A549 (cell line): ENCODE measurements at regions not wholly inside any gene's neighbourhood (a gene's known extent, or its start where the extent isn't known, plus 50 kb on each side); places are given as distances from the start of the nearest gene placed in this dataset.

Source experiments
- ATAC-seq, 2 experiments: fragments of 200-7000 bp in 1 of 2; fragments of >200 bp in 1 of 2; cut with Nextera tagmentation in 1 of 2; cut with Tn5 transposase in 1 of 2; 3 replicates each; pipeline versions ENCODE4 v1.8.0 to v1.9.1; 2018 to 2020; ENCODE audit warnings: mild to moderate bottlenecking in 1 of 2, moderate library complexity in 1 of 2
- CTCF ChIA-PET: fragments of 300-600 bp; sonication (Branson Sonifier 250); formaldehyde crosslinking; extraction: SDS; loops from one replicate; lab custom pipeline; 2021; ENCODE audit warnings: antibody characterized with exemption, inconsistent platforms; lab: Yijun Ruan, JAX
- POLR2A ChIA-PET: fragments of 350-600 bp; formaldehyde crosslinking; extraction: SDS; loops from one replicate; lab custom pipeline; 2021; ENCODE audit warnings: antibody characterized with exemption, inconsistent platforms; lab: Yijun Ruan, JAX
- DNase-seq, 2 experiments: peaks; one replicate each; pipeline versions ENCODE4 v3.0.0 to v3.0.0-alpha.2; 2011 to 2016; ENCODE audit warnings: low read depth in 1 of 2, low spot score in 1 of 2
- FAIRE-seq: peaks from 2 replicates; lab custom pipeline; 2011; peaks lifted over from hg19 to GRCh38; lab: Jason Lieb, UNC
- H3K27ac ChIP-seq, 2 experiments: fragments of >200 bp; sonication (Bioruptor Twin); formaldehyde crosslinking; 3 replicates each; pipeline ENCODE4 v1.5.1; 2016 to 2017
- H3K4me1 ChIP-seq: fragments of >200 bp; sonication (Bioruptor Twin); formaldehyde crosslinking; 3 replicates; pipeline ENCODE4 v1.6.1; 2016
- H3K4me2 ChIP-seq: fragments of >200 bp; sonication (Bioruptor Twin); formaldehyde crosslinking; 3 replicates; pipeline ENCODE4 v1.6.1; 2016
- H3K4me3 ChIP-seq: fragments of >200 bp; sonication (Bioruptor Twin); formaldehyde crosslinking; 3 replicates; pipeline ENCODE4 v1.5.1; 2016
- H3K9me3 ChIP-seq: fragments of >200 bp; sonication (Bioruptor Twin); formaldehyde crosslinking; 3 replicates; pipeline ENCODE4 v1.6.1; 2016
- BHLHE40 ChIP-seq: IDR thresholded peaks from 2 replicates; pipeline ENCODE4 v1.6.1; 2012; ENCODE audit warnings: low read depth, low read length, inconsistent platforms
- CEBPB ChIP-seq, 2 experiments: fragments of >200 bp in 1 of 2; sonication (Bioruptor Twin) in 1 of 2; formaldehyde crosslinking in 1 of 2; IDR thresholded peaks; 2 replicates each; pipeline ENCODE4 v1.6.1; 2012 to 2016
- CHD4 ChIP-seq: fragments of 200-600 bp; sonication (generic); IDR thresholded peaks from 2 replicates; pipeline ENCODE4 v1.6.1; 2016; ENCODE audit warnings: antibody characterized with exemption, mild to moderate bottlenecking, borderline replicate concordance
- EHF ChIP-seq: fragments of 250-450 bp; sonication (Bioruptor Pico); IDR thresholded peaks from 2 replicates; pipeline ENCODE4 v1.5.0; 2020; ENCODE audit warnings: mild to moderate bottlenecking
- EHMT2 ChIP-seq: fragments of 200-600 bp; sonication (generic); IDR thresholded peaks from 2 replicates; pipeline ENCODE4 v1.6.1; 2016; ENCODE audit warnings: antibody characterized with exemption, low read depth, mild to moderate bottlenecking, moderate library complexity
- ESRRA ChIP-seq: fragments of 150-350 bp; IDR thresholded peaks from 2 replicates; pipeline ENCODE4 v1.6.1; 2014; ENCODE audit warnings: mild to moderate bottlenecking, low read length, borderline replicate concordance
- FOSL2 ChIP-seq, 2 experiments: fragments of 450-650 bp in 1 of 2; fragments of >200 bp in 1 of 2; sonication (Bioruptor Twin) in 1 of 2; formaldehyde crosslinking; IDR thresholded peaks; 2 replicates each; pipeline versions ENCODE4 v1.5.0 to v1.6.1; 2016 to 2020; ENCODE audit warnings: mild to moderate bottlenecking in 1 of 2, moderate library complexity in 1 of 2
- FOXS1 ChIP-seq: fragments of 250-450 bp; sonication (Bioruptor Pico); IDR thresholded peaks from 2 replicates; pipeline ENCODE4 v1.5.0; 2020; ENCODE audit warnings: mild to moderate bottlenecking, moderate library complexity
- HDAC2 ChIP-seq: fragments of 200-600 bp; sonication (generic); IDR thresholded peaks from 2 replicates; pipeline ENCODE4 v1.6.1; 2016
- HOXA7 ChIP-seq: fragments of 250-450 bp; sonication (Bioruptor Pico); IDR thresholded peaks from 2 replicates; pipeline ENCODE4 v1.5.0; 2020; ENCODE audit warnings: mild to moderate bottlenecking, moderate library complexity
- HOXB5 ChIP-seq: fragments of 250-450 bp; sonication (Bioruptor Pico); IDR thresholded peaks from 2 replicates; pipeline ENCODE4 v1.5.0; 2020; ENCODE audit warnings: mild to moderate bottlenecking, moderate library complexity
- KDM1A ChIP-seq: fragments of 200-600 bp; sonication (generic); IDR thresholded peaks from 2 replicates; pipeline ENCODE4 v1.6.1; 2016; ENCODE audit warnings: low read depth, mild to moderate bottlenecking
- MYC ChIP-seq: IDR thresholded peaks from 2 replicates; pipeline ENCODE4 v1.6.1; 2012; ENCODE audit warnings: mild to moderate bottlenecking, inconsistent platforms, low read length, improper control_type of control experiment, borderline replicate concordance
- NR3C1 ChIP-seq: fragments of >200 bp; sonication (Bioruptor Twin); formaldehyde crosslinking; IDR thresholded peaks from 3 replicates; pipeline ENCODE4 v1.6.1; 2017
- PHF8 ChIP-seq: fragments of 200-600 bp; sonication (generic); IDR thresholded peaks from 2 replicates; pipeline ENCODE4 v1.6.1; 2016; ENCODE audit warnings: low read depth, mild to moderate bottlenecking, antibody characterized with exemption, moderate library complexity, borderline replicate concordance
- POLR2A ChIP-seq: IDR thresholded peaks from 2 replicates; pipeline ENCODE4 v1.6.1; 2012; ENCODE audit warnings: mild to moderate bottlenecking, low read length
- POLR2AphosphoS2 ChIP-seq: conservative IDR thresholded peaks from 2 replicates; pipeline ENCODE4 v1.6.1; 2012; ENCODE audit warnings: low read length, improper control_type of control experiment, inconsistent platforms
- RNF2 ChIP-seq: fragments of 200-600 bp; sonication (generic); IDR thresholded peaks from 2 replicates; pipeline ENCODE4 v1.6.1; 2016; ENCODE audit warnings: low read depth, mild to moderate bottlenecking, antibody characterized with exemption, moderate library complexity, borderline replicate concordance
- SREBF2 ChIP-seq: fragments of 450-650 bp; IDR thresholded peaks from 2 replicates; pipeline ENCODE4 v1.6.1; 2014; ENCODE audit warnings: mild to moderate bottlenecking, moderate library complexity
- TFCP2L1 ChIP-seq: fragments of 250-450 bp; sonication (Bioruptor Pico); IDR thresholded peaks from 2 replicates; pipeline ENCODE4 v1.5.0; 2021; ENCODE audit warnings: mild to moderate bottlenecking
- TP53 ChIP-seq: fragments of 250-450 bp; sonication (Bioruptor Pico); IDR thresholded peaks from 2 replicates; pipeline ENCODE4 v1.5.0; 2021; ENCODE audit warnings: mild to moderate bottlenecking, moderate library complexity
- ZC3H11A ChIP-seq: fragments of 450-650 bp; IDR thresholded peaks from 2 replicates; pipeline ENCODE4 v1.6.1; 2014; ENCODE audit warnings: antibody characterized with exemption, mild to moderate bottlenecking
- ZFP36 ChIP-seq: fragments of 450-650 bp; IDR thresholded peaks from 2 replicates; pipeline ENCODE4 v1.6.1; 2014; ENCODE audit warnings: borderline replicate concordance; ENCODE audit not compliant: partially characterized antibody
- WGBS: methylation state at CpG from one replicate; pipeline ENCODE4 v1.1.6; 2017; ENCODE audit errors: missing lambda C conversion rate; 5-methylcytosine and 5-hydroxymethylcytosine counted together
- TF ChIP-seq, protein P1 (sequence below): fragments of 250-450 bp; sonication (Bioruptor Pico); IDR thresholded peaks from 2 replicates; pipeline ENCODE4 v1.5.0; 2021; ENCODE audit warnings: mild to moderate bottlenecking, moderate library complexity, borderline replicate concordance
- TF ChIP-seq, protein P2 (sequence below): IDR thresholded peaks from 2 replicates; pipeline ENCODE4 v1.6.1; 2012
- TF ChIP-seq, protein P3 (sequence below): fragments of 150-350 bp; IDR thresholded peaks from 2 replicates; pipeline ENCODE4 v1.6.1; 2014; ENCODE audit warnings: low read depth, mild to moderate bottlenecking, low read length

DNA sequence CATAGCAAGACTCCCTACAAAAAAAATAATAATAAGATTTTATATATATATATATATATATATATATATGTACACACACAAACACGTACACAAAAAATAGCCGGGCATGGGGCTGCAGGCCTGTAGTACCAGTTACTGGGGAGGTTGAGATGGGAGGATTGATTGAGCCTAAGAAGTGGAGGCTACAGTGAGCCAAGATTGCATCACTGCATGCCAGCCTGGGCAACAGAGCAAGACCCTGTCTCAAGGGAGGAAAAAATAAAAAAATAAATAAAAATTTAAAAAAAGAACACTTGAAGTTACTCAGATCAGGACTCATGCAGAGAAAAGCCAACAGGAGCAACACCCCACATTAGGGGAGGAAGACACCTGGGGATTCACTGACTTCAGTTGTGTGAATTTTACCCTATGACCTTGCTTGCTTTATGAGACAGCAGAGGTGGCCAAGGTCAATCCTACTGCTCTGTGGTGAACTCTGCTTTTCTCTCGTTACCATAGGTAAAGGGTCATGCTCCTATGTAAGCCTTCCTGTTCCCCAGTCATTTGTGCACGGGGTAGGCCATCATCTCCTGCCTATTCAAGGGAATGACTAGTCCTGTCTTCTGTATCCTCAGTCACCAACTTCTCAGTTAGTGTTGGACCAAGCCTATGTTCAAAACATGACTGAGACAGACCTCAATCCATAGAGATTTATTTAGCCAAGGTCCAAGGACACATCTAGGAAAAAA is 1119.8 kb upstream of the TMEM132C start:
- H3K4me2 ChIP-seq = peak overlapping the region; percentile 82
- peak overlapping the region; percentile 53; the same call in 2 of the 3 replicates for H3K4me3 ChIP-seq
- CTCF ChIA-PET = no interaction called here
- POLR2A ChIA-PET = interaction anchor here (1.4 kb wide), 1 partner anchor 21 kb away, joined by 5 read pairs; no protein-coding TSS in a partner anchor
- FAIRE-seq (no peak), ATAC-seq (no peak), DNase-seq (no peak)
- H3K9me3 ChIP-seq = peaks cover 13% of the 10 kb centered on the region; the same call in 2 of the 3 replicates
- TF ChIP-seq, protein P1, sequence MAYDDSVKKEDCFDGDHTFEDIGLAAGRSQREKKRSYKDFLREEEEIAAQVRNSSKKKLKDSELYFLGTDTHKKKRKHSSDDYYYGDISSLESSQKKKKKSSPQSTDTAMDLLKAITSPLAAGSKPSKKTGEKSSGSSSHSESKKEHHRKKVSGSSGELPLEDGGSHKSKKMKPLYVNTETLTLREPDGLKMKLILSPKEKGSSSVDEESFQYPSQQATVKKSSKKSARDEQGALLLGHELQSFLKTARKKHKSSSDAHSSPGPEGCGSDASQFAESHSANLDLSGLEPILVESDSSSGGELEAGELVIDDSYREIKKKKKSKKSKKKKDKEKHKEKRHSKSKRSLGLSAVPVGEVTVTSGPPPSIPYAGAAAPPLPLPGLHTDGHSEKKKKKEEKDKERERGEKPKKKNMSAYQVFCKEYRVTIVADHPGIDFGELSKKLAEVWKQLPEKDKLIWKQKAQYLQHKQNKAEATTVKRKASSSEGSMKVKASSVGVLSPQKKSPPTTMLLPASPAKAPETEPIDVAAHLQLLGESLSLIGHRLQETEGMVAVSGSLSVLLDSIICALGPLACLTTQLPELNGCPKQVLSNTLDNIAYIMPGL (CRISPR knock-in tag) = no peak
- TF ChIP-seq MYC = no peak
- peak overlapping the region in 1 of 2 experiments; percentile 80; a peak in 2 of 6 replicates for H3K27ac ChIP-seq
- WGBS = 86% methylated on average over 4 of the region's 4 CpGs
- no peaks in the 10 kb centered on the region for H3K4me1 ChIP-seq

DNA sequence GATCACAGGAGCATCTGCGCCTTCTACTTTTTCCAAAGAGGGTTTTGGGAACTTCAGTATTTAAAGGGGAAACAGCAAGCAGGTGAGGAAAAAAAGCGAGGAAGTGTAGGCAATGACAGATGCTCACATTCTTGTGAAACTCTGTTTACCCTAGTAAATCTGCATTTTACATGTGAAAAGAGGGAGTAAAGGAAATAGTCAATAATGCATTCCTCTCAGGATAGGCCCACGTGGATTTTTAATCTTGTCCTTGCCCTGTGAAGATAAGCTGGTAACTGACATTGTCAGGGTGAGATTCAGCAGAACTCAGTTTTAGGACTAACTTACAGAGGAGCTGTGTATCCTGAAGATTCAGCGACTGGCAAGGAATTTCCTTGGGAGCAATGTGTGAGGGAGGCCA is 1119.2 kb upstream of the TMEM132C start:
- TF ChIP-seq ESRRA (no peak), FOXS1 (CRISPR knock-in tag) (no peak), ZC3H11A (no peak), ZFP36 (no peak), HDAC2 (no peak), CEBPB (IDR thresholded peaks at IDR 0.05) (no peak), PHF8 (no peak), CHD4 (no peak), TFCP2L1 (CRISPR knock-in tag) (no peak)
- TF ChIP-seq, protein P2, sequence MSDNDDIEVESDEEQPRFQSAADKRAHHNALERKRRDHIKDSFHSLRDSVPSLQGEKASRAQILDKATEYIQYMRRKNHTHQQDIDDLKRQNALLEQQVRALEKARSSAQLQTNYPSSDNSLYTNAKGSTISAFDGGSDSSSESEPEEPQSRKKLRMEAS = no peak
- Histone ChIP-seq H3K27ac (no peak overlapping the region), H3K4me2 (no peak overlapping the region), H3K4me1 (no peaks in the 10 kb centered on the region), H3K9me3 (peaks cover 11% of the 10 kb centered on the region; the same call in 2 of the 3 replicates), H3K4me3 (no peak overlapping the region)
- POLR2A ChIA-PET = no interaction called here
- DNase-seq = no peak
- 84% methylated on average over 4 of the region's 4 CpGs for WGBS
- CTCF ChIA-PET = no interaction called here
- no peak for ATAC-seq
- no peak for FAIRE-seq

DNA sequence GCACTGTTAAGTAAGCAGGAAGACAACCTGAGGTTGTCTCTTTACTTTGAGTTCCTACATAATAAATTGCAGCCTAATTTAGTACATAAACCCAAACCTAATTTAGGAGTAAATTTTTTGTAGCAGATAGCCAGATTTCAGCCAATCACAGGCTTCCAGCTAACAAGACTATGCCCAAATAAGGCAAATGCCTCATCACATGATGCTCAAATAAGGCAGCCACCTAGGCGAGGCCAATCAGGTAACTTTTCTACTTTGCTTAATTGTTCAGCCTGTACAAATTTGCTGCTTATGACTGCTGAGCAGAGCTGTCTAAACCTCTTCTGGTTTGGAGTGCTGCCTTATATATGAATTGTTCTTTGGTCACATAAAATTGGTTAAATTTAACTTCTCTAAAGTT is 1118.7 kb upstream of the TMEM132C start:
- no peak overlapping the region for H3K4me2 ChIP-seq
- no peak for ATAC-seq
- CTCF ChIA-PET = no interaction called here

DNA sequence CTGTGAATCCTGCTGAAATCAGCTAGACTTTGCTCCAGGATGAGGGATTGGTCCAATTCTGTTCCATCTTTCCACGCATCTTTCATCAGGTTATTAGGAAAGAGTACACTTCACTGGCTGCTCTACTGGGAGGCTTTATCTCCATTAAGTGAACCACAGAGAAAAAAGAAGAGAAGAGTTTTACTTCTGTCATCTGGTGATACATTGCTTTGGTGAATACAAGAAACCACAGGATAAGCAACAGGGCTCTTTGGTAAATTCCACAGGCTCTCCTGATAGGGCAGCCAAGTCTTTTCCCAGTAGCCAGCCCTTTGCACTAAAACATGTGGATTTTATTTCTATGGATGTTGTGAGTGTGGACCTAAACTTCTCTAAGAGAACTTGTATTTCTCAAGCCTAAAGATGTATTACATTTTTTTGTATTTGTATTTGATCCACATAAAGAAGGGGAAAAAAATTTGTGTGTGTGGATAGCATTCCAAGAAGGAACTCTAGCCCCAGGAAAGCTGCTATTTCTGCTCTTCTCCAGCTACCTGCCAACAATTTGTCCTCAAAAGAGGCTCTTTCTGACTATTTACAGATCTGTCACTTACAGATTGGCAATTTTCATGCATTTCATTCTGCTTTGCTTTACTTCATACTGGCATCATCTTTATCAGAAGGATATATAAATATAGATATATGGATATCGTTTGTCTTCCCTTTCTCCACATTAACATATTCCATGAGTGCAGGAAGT is 1117.6 kb upstream of the TMEM132C start:
- POLR2A ChIA-PET = no interaction called here
- H3K4me2 ChIP-seq = no peak overlapping the region
- TF ChIP-seq ESRRA = no peak
- TF ChIP-seq HOXB5 = no peak
- TF ChIP-seq, protein P3, sequence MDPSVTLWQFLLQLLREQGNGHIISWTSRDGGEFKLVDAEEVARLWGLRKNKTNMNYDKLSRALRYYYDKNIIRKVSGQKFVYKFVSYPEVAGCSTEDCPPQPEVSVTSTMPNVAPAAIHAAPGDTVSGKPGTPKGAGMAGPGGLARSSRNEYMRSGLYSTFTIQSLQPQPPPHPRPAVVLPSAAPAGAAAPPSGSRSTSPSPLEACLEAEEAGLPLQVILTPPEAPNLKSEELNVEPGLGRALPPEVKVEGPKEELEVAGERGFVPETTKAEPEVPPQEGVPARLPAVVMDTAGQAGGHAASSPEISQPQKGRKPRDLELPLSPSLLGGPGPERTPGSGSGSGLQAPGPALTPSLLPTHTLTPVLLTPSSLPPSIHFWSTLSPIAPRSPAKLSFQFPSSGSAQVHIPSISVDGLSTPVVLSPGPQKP = no peak
- TF ChIP-seq TP53 (CRISPR knock-in tag) = no peak
- no peak for TF ChIP-seq NR3C1
- TF ChIP-seq ZFP36 = no peak
- TF ChIP-seq SREBF2 = no peak
- no peak for TF ChIP-seq HDAC2
- TF ChIP-seq POLR2AphosphoS2 = no peak
- TF ChIP-seq, all 56 proteins: peak for 0
- CTCF ChIA-PET = interaction anchor here (0.9 kb wide), 1 partner anchor 40 kb away, joined by 3 read pairs; no protein-coding TSS in a partner anchor
- H3K4me1 ChIP-seq = no peaks in the 10 kb centered on the region
- DNase-seq (no peak), ATAC-seq (no peak), FAIRE-seq (no peak)
- peaks cover 7% of the 10 kb centered on the region; the same call in 1 of the 3 replicates for H3K9me3 ChIP-seq
- H3K4me3 ChIP-seq = no peak overlapping the region
- no peak overlapping the region for H3K27ac ChIP-seq
- WGBS = 72% methylated on average over 2 of the region's 2 CpGs

More for the DNA sequence above, 1118.7 kb upstream of the TMEM132C start:
- no peak for DNase-seq
- Histone ChIP-seq H3K4me3 (no peak overlapping the region), H3K4me1 (no peaks in the 10 kb centered on the region), H3K9me3 (peaks cover 7% of the 10 kb centered on the region; the same call in 2 of the 3 replicates), H3K27ac (no peak overlapping the region)
- no peak for FAIRE-seq
- 89% methylated on average over 1 of the region's 1 CpG for WGBS
- no peak for TF ChIP-seq PHF8
- TF ChIP-seq RNF2 = no peak
- TF ChIP-seq EHMT2 = no peak
- TF ChIP-seq HOXA7 = no peak
- no peak for TF ChIP-seq KDM1A
- no peak for TF ChIP-seq EHF (CRISPR knock-in tag)
- no peak for TF ChIP-seq FOSL2 (IDR thresholded peaks at IDR 0.05)
- no peak for TF ChIP-seq FOSL2 (CRISPR knock-in tag; IDR thresholded peaks at IDR 0.05)
- no peak for TF ChIP-seq BHLHE40
- TF ChIP-seq POLR2A = no peak
- POLR2A ChIA-PET = no interaction called here
